ENCODE measurements at regions not wholly inside any gene's neighbourhood (a gene's known extent, or its start where the extent isn't known, plus 50 kb on each side); places are given as distances from the start of the nearest gene placed in this dataset.

DNA sequence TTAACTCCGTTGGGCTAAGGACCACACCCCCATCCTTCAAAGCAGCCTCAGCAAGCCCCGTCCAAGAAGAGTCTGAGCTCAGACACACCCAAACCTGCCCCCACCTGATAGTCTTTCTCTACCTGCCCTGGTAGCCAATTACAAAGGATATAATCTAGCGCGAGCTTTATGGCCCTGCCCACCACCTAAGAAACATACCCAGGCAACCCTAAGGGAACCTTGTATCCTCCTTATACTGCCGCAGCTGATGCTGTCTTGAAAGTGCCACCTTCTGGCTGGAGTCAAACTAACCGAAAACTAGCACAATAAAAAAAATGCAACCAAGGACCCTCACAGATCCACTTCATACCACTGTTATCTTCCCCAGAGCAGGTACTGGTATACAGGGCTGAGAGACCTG lies 628.3 kb upstream of the REG3G start:
- in situ Hi-C loops (cut with HindIII; ENCODE audit: low pct_unique_long_range_greater_than_20kb, low sequenced_read_pairs), result no loop called here
- no peak for TF ChIP-seq JUND (IDR thresholded peaks at IDR 0.05; ENCODE audit: low read depth)
- no peak for DNase-seq (ENCODE audit: low read depth in 1 of 2, low spot score in 1 of 2)

DNA sequence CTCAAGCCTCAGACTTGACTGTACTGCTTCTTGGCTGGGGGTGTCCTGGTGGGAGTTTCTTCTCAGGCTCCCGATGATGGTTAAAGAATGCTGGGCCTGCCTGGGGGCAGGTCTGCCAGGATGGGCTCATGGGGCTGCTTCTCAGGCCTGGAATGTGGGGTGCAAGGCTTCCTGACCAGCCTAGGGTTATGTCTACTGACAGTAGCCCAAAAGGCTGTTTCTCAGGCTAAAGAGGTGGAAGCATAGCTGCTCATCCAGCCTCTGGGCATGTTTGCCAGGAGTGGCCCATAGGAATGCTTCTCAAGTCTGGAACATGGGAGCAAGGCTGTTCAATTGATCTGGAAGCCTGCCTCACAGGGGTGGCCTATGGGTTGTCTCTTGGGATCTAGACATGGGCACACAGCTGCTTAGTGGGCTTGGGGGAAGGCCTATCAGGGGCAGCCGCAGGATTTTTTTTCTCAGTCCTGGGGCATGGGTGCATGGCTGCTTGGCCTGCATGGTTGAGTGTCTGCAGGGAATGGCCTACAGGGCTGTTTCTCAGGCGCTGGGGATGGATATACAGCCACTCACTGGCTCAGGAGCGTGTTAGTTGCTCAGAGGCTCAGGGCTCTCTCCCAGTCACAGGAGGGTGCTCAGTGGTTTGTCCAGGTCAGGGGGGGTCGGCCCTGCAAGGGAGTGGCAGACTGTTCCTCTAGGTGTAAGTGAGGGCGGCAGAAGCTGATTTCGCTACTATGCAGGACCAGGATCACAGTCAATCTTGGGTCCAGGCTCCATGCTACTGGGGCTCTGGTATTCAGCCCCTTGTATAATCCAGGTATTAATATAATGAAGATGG lies 617.3 kb upstream of the REG3G start:
- in situ Hi-C loops (cut with HindIII; ENCODE audit: low pct_unique_long_range_greater_than_20kb, low sequenced_read_pairs), result no loop called here
- no peak for TF ChIP-seq JUND (IDR thresholded peaks at IDR 0.05; ENCODE audit: low read depth)

DNA sequence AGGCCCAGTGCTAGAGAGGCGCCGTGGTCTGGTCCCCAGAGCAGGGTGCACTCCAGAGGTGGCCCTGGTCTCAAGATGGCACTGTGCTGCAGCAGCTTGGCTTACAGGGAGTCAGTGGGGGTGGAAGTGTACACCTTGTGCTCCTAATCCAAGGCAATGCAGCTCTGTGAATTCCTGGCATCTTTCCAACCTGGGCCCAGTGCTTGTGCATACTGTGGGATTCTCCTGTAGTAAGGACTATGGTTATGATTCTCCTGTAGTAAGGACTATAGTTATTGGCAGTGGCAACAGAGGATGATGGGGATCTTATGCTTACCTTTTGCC lies 616.7 kb upstream of the REG3G start:
- peak in 1 of 2 experiments; percentile 7 for DNase-seq (ENCODE audit: low read depth in 1 of 2, low spot score in 1 of 2)
- no peak for TF ChIP-seq JUND (IDR thresholded peaks at IDR 0.05; ENCODE audit: low read depth)
- in situ Hi-C loops (cut with HindIII; ENCODE audit: low pct_unique_long_range_greater_than_20kb, low sequenced_read_pairs), result no loop called here

More for the DNA sequence above, 617.3 kb upstream of the REG3G start:
- DNase-seq (ENCODE audit: low read depth in 1 of 2, low spot score in 1 of 2), result no peak

DNA sequence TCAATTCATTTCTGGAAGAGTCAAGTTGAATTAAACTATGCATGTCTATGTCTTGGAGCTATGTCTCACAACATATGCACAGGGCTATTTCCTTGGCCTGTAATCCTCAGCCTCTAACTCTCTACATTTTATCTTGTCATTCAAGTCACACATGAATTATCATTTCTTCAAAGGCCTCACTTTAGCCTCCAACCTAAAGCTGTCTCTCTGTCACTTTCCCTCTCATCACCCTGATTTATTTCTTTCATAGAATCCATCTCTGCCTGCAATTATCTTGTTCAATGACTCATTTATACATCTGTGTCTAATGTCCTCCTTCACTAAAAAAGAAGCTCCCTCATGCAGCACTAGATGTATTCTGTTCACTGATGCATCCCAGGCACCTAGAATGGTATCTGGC lies 614.2 kb upstream of the REG3G start:
- in situ Hi-C loops (cut with HindIII; ENCODE audit: low pct_unique_long_range_greater_than_20kb, low sequenced_read_pairs), result no loop called here
- no peak for DNase-seq (ENCODE audit: low read depth in 1 of 2, low spot score in 1 of 2)
- TF ChIP-seq JUND (IDR thresholded peaks at IDR 0.05; ENCODE audit: low read depth), result no peak

DNA sequence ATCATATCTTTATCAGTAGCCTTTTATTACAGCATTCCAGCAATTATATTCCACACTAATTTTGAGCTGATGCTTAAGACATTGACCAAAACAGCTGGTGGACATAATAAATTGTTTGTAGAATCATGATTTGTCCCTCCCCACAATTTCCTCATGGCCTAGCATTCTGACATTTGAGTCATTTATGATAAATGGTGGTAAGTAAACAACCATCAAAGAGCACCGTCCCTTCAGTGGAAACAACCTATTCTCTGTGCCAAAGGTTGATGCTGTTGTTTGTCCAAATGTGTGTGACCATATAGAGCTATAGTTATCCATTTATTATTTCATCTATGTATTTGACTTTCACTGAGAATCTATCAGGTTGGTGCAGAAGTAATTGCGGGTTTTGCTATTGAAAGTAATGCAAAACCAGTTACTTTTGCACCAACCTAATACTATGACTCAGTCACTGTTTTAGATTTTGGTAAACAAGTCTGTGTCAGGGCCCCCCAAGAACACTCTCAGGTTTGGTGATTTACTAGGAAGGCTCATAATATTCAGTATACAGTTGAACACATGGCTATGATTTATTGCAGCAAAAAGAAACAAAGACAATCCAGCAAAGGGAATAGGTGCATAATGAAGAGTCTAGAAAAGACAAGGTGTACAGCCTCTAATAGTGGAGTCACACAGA lies 608.7 kb upstream of the REG3G start:
- in situ Hi-C loops (cut with HindIII; ENCODE audit: low pct_unique_long_range_greater_than_20kb, low sequenced_read_pairs), result no loop called here
- DNase-seq (ENCODE audit: low read depth in 1 of 2, low spot score in 1 of 2), result no peak
- no peak for TF ChIP-seq JUND (IDR thresholded peaks at IDR 0.05; ENCODE audit: low read depth)

DNA sequence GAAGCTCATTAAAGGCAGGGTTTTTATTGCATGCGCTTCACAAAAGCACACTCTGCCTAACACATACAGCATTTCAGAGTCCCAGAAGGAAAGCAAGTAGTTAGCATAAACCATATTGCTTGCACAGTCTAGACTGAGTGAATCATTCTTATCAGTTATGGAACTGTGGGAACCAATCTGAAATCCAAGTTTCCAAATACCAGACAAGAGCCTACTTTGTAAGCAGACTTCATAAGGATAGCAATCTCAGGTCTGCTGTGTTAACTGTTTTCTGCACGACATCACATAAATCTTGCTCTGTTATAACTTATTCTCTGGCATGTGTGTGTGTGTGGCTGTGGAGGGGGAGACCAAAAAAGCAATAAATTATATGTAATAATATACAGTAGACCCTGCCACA lies 608.1 kb upstream of the REG3G start:
- in situ Hi-C loops (cut with HindIII; ENCODE audit: low pct_unique_long_range_greater_than_20kb, low sequenced_read_pairs), result no loop called here
- TF ChIP-seq JUND (IDR thresholded peaks at IDR 0.05; ENCODE audit: low read depth), result no peak
- DNase-seq (ENCODE audit: low read depth in 1 of 2, low spot score in 1 of 2), result no peak

DNA sequence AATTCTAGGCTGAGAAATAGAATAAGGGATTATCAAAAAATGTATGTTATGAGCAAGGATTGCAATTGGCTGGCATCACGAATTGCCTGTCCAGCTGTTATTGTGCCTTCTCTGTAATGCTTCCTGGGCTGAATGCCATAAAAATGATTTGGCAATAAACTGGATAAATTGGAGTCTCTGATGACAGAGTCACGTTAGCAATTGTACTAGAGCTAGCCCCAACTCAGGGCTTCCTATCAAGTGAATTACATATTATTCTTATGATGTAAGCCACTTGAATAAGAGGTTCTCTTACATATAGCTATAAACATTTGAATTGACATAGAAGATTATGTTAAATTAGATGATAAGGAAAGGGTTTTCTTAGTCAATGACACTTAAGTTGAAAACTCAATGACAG lies 607.5 kb upstream of the REG3G start:
- in situ Hi-C loops (cut with HindIII; ENCODE audit: low pct_unique_long_range_greater_than_20kb, low sequenced_read_pairs), result no loop called here
- no peak for TF ChIP-seq JUND (IDR thresholded peaks at IDR 0.05; ENCODE audit: low read depth)
- peak in 1 of 2 experiments; percentile 9 for DNase-seq (ENCODE audit: low read depth in 1 of 2, low spot score in 1 of 2)

DNA sequence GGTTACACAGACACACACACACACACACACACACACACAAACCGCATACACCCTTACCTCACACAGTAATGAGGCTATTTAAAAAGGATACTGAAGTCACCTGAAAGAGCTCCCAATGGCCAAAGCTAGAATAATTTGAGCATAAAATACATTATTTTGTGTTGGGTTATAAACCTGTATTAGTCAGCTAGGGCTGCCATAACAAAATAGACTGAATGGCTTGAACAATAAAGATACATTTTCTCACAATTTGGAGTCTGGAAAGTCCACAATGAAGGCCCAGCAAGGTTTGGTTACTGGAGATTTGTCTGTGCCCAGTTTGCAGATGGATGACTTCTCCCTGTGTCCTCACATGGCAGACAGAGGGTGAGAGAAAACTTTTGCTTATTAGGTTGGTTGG lies 605.4 kb upstream of the REG3G start:
- no peak for DNase-seq (ENCODE audit: low read depth in 1 of 2, low spot score in 1 of 2)
- in situ Hi-C loops (cut with HindIII; ENCODE audit: low pct_unique_long_range_greater_than_20kb, low sequenced_read_pairs), result no loop called here
- TF ChIP-seq JUND (IDR thresholded peaks at IDR 0.05; ENCODE audit: low read depth), result no peak

DNA sequence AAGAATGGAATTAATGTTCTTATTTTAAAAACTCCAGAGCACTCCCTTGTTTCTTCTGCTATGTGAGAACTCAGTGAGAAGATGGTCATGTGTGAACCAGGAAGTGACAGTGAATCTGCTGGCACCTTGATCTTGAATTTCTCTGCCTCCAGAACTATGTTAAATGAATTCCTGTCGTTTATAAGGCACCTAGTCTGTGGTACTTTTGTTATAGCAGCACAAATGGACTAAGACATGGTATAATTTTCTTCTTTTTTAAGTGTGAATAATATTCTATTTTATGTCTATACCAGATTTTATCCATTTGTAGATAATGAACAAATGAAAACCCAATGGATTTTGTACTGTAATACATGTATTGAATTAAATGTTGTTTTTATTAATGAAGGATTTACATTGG lies 601.9 kb upstream of the REG3G start:
- DNase-seq (ENCODE audit: low read depth in 1 of 2, low spot score in 1 of 2), result no peak
- TF ChIP-seq JUND (IDR thresholded peaks at IDR 0.05; ENCODE audit: low read depth), result no peak
- in situ Hi-C loops (cut with HindIII; ENCODE audit: low pct_unique_long_range_greater_than_20kb, low sequenced_read_pairs), result no loop called here

DNA sequence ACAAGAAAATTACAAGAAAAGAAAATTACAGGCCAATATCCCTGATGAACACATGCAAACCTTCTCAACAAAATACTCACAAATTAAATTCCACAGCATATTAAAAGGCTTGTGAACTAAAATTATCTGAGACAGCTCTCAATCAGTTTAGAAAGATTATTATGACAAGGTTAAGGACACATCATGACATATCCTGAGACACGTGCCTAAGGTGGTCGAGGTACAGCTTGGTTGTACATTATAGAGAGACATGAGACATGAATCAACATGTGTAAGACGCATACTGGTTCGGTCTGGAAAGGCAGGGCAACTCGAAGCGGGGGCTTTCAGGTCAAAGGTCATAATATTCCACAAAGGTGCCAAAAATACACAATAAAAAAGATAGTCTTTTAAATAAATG lies 598.3 kb upstream of the REG3G start:
- in situ Hi-C loops (cut with HindIII; ENCODE audit: low pct_unique_long_range_greater_than_20kb, low sequenced_read_pairs), result no loop called here
- TF ChIP-seq JUND (IDR thresholded peaks at IDR 0.05; ENCODE audit: low read depth), result no peak

DNA sequence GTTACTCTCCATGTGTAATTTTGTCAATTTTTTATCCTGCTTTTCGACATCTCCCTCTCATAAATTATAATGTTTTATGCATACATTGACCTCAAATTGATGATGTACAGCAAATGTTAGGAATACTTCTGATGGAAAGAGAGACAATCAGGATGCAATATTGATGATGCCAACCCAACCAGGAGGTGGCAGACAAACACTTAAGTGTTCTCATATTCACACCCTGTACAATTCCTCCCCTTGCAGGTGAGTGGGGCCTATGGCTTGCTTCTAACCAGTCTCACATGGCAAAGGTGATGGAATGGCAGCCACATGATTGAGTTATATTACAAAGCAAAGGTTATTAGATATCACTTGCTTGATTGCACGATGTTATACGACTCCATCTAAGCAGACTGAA lies 594.3 kb upstream of the REG3G start:
- no peak for TF ChIP-seq JUND (IDR thresholded peaks at IDR 0.05; ENCODE audit: low read depth)
- DNase-seq (ENCODE audit: low read depth in 1 of 2, low spot score in 1 of 2), result peak in 1 of 2 experiments; percentile 57
- in situ Hi-C loops (cut with HindIII; ENCODE audit: low pct_unique_long_range_greater_than_20kb, low sequenced_read_pairs), result no loop called here

More for the DNA sequence above, 598.3 kb upstream of the REG3G start:
- no peak for DNase-seq (ENCODE audit: low read depth in 1 of 2, low spot score in 1 of 2)

DNA sequence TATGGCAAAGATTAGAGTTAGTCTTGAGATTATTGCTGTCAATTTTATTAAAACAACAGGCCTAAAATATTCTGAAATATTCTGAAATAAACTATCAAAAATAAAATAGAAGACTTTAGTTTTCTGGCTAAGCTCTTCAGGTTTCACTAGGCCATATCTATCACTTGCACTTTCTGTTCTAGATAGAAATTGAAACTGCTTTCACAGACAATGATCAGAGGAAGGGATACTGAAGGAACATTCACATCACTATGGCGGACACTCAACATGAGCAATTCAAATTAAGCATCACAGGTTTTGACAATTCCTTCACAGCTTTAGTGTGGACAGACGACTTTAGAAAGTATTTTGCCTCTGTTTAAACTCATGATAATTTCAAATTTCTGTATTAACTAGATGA lies 586.4 kb upstream of the REG3G start:
- no peak for DNase-seq (ENCODE audit: low read depth in 1 of 2, low spot score in 1 of 2)
- TF ChIP-seq JUND (IDR thresholded peaks at IDR 0.05; ENCODE audit: low read depth), result no peak
- in situ Hi-C loops (cut with HindIII; ENCODE audit: low pct_unique_long_range_greater_than_20kb, low sequenced_read_pairs), result no loop called here

DNA sequence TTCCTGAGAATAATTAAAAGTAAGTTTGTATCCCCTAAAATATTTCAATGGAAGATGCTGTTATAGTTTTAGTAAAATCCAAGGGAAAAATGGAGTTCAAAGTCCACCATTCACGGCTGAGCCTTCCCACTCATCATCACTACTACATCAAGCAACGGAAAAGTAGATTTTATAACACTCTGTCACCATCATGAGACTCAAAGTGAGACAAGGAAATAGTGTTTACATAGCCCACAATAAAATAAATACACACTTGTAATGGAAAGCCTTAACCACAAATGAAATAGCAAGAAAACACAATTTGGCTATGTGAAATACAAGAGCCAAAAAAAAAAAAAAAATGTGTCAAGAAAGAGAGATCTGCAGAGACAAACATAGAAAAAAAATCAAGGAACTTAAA lies 569.9 kb upstream of the REG3G start:
- in situ Hi-C loops (cut with HindIII; ENCODE audit: low pct_unique_long_range_greater_than_20kb, low sequenced_read_pairs), result no loop called here
- DNase-seq (ENCODE audit: low read depth in 1 of 2, low spot score in 1 of 2), result no peak
- no peak for TF ChIP-seq JUND (IDR thresholded peaks at IDR 0.05; ENCODE audit: low read depth)
